ENCODE measurements at regions not wholly inside any gene's neighbourhood (a gene's known extent, or its start where the extent isn't known, plus 50 kb on each side); places are given as distances from the start of the nearest gene placed in this dataset.

DNA sequence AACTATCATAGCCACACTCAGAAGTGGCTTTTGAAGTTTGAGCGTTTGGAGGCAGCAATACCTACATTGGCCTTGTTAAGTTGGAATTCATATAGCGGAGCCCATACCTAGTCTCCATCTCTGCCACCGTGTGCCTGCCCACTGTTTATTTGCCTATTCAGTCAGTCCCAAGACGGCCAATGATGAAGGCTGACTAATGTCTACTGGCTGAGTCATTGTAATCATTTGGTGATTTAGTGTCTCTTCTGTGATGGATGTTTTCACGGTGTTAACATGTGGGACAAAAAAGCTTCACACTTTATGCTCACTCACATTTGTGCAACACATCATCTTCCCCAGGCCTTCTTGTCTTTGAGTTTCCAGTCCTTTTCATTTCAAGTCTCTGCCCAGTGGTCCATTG lies 92.6 kb upstream of the PBX1 start:
- no peak for DNase-seq

DNA sequence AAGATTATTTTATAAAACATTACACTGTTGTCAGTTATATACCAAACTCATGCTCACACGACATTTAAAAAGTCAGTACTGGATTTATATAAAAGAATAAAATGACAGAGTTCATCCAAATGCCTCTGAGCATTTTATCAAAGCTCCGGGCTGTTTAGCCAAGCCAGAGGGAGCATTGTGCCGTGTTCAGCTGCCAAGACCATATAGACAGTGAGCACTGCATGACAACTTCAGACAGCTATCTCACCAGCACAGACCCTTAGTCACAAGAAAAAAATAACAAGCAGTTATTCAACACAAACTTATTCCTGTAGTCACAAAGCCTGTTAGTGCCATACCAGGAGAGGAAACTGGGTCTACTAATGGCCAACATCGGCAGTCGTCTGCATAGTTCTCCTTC lies 88.0 kb upstream of the PBX1 start:
- DNase-seq, result no peak

DNA sequence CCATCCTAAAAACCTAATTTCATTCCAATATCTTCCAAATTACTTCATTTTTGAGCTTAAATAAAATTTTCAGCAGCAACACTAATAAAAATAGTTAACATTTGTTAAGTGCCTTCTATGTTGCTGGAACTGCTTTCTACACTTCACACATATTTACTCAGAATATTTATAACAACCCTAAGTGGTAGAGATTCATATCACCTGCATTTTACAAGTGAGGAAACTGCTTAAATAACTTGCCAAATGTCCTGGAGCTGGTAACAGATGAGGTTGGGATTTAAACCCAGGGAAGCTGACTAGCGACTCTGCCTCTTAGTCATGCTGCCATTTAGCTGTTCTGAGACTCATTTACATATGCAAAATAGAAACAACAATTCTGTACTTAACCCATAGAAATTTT lies 86.1 kb upstream of the PBX1 start:
- DNase-seq, result no peak

DNA sequence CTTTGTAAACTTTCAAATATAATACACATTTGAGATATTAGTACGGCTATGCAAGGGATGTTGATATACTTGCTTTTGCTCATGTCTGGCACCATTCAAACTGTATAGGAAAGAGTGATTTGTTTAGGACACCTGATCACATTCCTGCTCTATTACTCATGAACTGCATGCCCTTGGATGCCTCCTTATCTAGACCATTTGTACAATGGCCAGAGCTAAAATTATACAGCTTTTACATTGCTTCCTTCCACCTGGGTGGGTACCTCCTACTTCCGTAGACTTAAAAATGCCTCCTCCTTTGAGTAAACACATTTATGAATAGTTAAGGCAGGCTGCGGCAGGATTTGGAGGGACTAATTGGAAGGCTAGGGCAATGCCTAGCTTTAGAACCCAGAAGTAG lies 85.4 kb upstream of the PBX1 start:
- no peak for DNase-seq

DNA sequence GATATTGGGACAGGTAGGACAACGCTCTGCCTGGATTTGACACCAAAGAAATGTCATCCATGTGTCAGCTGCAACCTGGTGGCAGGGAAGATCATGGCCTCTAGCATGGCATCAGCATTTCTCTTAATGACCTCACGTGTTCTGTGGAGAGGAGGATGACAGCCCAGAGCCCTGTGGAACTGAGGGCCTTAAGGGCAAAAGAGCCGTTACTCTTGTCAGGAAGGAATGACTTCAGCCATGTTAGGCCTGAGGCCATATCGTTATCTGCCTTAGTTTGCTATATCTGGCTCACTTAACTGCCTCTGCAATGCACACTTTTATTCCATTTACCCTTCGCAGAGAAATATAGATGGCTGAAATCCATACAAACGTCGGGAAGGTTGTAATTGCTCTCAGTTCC lies 83.2 kb upstream of the PBX1 start:
- no peak for DNase-seq

DNA sequence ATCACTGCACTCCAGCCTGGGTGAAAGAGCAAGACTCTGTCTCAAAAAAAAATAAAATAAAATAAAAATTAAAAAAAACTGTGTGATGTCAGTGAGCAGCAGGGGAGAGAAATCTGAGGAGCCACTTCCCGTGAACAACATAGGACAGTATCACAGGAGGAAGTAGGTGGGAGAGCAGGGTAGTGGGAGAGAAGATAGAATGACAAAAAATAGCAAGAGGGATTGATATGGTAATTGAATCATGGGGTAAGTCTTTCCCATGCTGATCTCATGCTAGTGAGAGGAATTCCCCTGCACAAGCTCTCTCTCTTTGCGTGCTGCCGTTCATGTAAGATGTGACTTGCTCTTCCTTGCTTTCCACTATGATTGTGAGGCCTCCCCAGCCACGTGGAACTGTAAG lies 81.6 kb upstream of the PBX1 start:
- DNase-seq, result no peak

DNA sequence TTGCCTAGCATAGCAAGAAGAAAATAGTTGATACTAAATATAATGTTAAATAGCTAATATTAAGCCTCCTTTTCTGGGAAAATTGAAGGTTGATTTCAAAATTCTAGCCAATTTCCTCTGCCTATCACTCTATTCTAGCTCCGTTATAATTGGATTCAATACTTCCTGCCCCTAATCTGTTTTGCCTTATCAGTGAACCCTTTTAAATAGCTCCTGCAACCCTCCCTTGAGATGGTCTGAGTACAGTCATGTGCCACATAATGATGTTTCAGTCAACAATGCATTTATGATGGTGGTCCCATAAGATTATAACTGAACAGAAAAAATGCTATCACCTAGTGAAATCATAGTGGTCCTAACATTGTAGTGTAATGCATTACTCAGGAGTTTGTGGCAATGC lies 79.7 kb upstream of the PBX1 start:
- no peak for DNase-seq

DNA sequence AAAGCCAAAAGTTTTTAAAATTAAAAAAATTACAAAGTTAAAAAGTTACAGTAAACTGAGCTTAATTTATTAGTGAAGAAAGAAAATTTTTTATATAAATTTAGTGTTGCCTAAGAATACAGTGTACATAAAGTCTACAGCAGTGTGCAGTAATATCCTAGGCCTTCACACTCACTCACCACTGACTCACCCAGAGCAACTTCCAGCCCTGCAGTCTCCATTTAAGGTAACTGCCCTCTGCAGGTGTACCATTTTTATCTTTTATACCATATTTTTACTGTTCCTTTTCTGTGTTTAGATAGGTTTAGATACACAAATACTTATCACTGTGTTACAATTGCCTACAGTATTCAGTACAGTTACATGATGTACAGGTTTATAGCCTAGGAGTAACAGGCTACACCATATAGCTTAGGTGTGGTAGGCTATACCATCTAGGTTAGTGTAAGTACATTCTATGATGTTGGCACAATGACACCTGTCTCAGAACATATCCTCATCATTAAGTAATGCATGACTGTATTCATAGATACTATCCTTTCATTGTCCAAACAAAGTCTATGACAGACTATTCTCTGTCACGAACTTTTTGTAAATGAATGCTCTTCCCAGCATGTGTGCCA lies 78.6 kb upstream of the PBX1 start:
- DNase-seq, result no peak

DNA sequence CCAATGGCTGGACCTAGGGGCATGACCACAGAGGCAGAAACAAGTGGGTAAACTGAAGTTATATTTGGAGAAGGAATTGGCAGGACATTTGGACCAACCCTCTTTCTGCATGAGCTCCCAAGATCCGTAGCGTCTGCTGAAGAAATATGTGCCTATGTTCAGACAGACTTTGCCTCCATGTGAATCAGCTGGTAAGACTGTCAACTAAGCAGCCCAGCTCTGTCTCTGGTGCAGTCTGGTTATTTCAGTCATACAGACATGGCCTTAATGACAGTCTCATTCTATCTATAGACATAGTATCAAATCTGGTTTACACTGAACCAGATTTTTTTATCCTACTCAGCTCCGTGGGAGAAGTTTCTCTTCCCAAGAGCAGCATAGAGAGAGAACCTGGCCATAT lies 63.1 kb upstream of the PBX1 start:
- no peak for DNase-seq

DNA sequence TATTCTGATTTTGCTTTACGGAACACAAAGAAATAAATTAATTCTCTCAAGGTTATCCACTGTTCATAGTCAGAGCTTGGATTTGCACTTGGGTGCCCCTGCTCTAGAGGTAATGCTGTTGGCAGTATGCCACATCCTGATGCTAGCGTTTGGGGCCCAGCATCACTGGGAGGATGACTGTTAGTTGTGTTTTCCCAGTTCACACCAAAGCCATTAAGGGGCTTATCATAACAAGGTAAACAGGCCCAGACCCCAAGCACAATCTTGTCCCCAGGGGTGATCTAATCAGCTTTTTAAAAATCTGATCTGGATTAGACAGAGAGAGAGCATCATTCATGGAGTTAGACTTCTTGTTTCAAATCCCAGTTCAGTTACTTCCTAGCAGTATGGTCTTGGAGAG lies 60.2 kb upstream of the PBX1 start:
- no peak for DNase-seq

DNA sequence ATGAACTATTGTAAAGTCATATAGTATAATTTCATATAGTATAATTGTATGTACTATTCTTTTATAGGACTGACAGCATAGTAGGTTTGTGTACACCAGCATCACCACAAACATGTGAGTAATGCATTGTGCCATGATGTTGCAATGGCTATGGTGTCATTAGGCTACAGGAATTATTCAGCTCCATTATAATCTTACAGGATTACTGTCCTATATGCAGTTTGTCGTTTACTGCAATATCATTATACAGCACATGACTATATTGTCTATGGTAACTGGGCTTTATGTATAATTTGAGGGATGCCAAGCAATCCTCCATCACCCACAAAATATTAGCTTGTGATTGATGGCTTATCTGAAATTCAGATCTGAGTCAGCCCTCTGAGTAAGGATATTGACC lies 54.2 kb upstream of the PBX1 start:
- no peak for DNase-seq

Data from CD4-positive, alpha-beta T cell treated with Interleukin-17A for 4 hours (primary cell).